ENCODE measurements at regions not wholly inside any gene's neighbourhood (a gene's known extent, or its start where the extent isn't known, plus 50 kb on each side); places are given as distances from the start of the nearest gene placed in this dataset.

- TF ChIP-seq, protein P1, sequence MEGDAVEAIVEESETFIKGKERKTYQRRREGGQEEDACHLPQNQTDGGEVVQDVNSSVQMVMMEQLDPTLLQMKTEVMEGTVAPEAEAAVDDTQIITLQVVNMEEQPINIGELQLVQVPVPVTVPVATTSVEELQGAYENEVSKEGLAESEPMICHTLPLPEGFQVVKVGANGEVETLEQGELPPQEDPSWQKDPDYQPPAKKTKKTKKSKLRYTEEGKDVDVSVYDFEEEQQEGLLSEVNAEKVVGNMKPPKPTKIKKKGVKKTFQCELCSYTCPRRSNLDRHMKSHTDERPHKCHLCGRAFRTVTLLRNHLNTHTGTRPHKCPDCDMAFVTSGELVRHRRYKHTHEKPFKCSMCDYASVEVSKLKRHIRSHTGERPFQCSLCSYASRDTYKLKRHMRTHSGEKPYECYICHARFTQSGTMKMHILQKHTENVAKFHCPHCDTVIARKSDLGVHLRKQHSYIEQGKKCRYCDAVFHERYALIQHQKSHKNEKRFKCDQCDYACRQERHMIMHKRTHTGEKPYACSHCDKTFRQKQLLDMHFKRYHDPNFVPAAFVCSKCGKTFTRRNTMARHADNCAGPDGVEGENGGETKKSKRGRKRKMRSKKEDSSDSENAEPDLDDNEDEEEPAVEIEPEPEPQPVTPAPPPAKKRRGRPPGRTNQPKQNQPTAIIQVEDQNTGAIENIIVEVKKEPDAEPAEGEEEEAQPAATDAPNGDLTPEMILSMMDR (IDR thresholded peaks at IDR 0.05; ENCODE audit: borderline replicate concordance, extremely low read depth, low read length, poor library complexity, severe bottlenecking) = no peak
- no peak for TF ChIP-seq EZH2 (IDR thresholded peaks at IDR 0.05; ENCODE audit: borderline replicate concordance, low read depth, low read length, severe bottlenecking)
These were observed 200.1 kb downstream of the TLE3 start for GRCh38 chr15:69897471-69898237.
